Fibroblast of pulmonary artery (primary cell): ENCODE measurements at regions not wholly inside any gene's neighbourhood (a gene's known extent, or its start where the extent isn't known, plus 50 kb on each side); places are given as distances from the start of the nearest gene placed in this dataset.

Experiments used
- DNase-seq: peaks from one replicate; pipeline ENCODE4 v3.0.0-alpha.2; 2010; ENCODE audit warnings: low read depth
- H3K4me3 ChIP-seq: replicated peaks from 2 replicates; pipeline ENCODE4 v1.5.1; 2011; ENCODE audit warnings: low read depth, mild to moderate bottlenecking, control low read depth, low read length, moderate library complexity
- TF ChIP-seq, protein P1 (sequence below): IDR thresholded peaks from 2 replicates; pipeline ENCODE4 v1.5.1; 2011; ENCODE audit warnings: mild to moderate bottlenecking, control low read depth, low read length, inconsistent platforms; ENCODE audit errors: missing control alignments

DNA sequence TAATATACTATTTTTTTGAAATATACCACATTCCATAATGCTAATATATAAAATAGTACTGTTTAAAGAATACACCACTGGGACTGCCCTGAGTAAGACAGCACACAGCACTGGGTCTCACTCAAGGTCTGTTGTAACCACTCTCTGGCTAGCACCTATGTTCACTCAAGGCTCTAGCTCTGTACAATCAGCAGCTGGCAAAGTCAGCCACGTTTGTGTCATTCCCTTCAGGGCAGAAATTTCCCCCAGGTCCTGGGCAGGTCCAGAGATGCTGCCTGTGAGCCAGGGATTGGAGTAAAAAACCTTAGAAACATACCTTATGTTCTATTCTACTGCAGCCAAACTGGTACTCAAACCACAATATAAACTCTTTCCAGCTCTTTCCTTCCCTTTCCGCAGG, 1160.2 kb upstream of the ADGRL3 start:
- no peak overlapping the region for H3K4me3 ChIP-seq
- TF ChIP-seq, protein P1, sequence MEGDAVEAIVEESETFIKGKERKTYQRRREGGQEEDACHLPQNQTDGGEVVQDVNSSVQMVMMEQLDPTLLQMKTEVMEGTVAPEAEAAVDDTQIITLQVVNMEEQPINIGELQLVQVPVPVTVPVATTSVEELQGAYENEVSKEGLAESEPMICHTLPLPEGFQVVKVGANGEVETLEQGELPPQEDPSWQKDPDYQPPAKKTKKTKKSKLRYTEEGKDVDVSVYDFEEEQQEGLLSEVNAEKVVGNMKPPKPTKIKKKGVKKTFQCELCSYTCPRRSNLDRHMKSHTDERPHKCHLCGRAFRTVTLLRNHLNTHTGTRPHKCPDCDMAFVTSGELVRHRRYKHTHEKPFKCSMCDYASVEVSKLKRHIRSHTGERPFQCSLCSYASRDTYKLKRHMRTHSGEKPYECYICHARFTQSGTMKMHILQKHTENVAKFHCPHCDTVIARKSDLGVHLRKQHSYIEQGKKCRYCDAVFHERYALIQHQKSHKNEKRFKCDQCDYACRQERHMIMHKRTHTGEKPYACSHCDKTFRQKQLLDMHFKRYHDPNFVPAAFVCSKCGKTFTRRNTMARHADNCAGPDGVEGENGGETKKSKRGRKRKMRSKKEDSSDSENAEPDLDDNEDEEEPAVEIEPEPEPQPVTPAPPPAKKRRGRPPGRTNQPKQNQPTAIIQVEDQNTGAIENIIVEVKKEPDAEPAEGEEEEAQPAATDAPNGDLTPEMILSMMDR, result no peak

DNA sequence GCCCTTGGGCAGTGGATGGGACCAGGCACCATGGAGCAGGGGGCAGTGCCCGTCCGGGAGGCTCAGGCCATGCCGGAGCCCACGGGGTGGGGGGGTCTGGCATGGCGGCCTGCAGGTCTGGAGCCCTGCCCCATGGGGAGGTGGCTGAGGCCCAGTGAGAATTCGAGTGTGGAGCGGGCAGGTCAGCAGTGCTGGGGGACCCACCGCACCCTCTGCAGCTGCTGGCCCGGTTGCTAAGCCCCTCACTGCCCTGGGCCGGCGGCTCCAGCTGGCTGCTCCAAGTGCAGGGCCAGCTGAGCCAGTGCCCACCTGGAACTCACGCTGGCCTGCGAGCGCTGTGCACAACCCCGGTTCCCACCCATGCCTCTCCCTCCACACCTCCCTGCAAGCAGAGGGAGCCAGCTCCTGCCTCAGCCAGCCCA, 1157.9 kb upstream of the ADGRL3 start:
- TF ChIP-seq, protein P1, result no peak
- no peak overlapping the region for H3K4me3 ChIP-seq
- no peak for DNase-seq

More for the DNA sequence above, 1160.2 kb upstream of the ADGRL3 start:
- DNase-seq, result no peak

DNA sequence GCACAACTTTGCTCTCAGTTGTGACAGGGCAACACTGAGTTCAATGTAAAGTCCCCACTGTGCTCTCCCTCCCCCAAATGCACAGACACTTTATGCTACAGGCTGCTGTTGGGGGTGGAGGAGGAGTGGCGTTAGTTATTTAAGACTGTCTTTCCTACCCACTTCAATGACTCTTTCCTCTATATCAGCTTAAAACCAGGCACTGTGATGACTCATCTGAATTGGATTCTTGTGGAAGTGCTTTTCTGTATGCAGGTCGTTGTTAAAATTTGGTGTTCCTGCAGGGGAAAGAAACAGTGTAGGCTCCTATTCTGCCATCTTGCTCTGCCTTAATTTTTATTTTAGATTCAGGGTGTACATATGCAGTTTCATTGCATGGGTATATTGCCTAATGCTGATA, 1157.2 kb upstream of the ADGRL3 start:
- no peak overlapping the region for H3K4me3 ChIP-seq
- TF ChIP-seq, protein P1, result no peak
- DNase-seq, result no peak

DNA sequence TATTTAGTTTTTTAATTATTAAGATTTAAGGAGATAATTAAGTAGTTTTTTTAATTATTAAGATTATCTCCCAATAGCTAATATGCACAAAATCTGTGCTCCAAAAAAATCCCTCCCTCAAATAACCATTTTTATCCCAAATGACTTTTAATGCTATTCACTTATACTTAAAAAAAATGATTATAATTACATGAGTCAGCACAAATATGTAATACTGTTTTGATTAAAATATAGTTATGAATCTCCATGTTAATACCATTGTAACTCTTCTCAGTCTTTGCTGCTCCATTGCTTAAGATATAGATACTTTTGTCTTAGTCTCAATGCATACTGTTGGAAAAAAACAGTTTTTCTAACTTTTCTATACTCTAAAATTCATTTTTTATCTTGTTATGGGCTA, 1121.1 kb upstream of the ADGRL3 start:
- H3K4me3 ChIP-seq, result no peak overlapping the region
- DNase-seq, result no peak
- TF ChIP-seq, protein P1, result no peak

DNA sequence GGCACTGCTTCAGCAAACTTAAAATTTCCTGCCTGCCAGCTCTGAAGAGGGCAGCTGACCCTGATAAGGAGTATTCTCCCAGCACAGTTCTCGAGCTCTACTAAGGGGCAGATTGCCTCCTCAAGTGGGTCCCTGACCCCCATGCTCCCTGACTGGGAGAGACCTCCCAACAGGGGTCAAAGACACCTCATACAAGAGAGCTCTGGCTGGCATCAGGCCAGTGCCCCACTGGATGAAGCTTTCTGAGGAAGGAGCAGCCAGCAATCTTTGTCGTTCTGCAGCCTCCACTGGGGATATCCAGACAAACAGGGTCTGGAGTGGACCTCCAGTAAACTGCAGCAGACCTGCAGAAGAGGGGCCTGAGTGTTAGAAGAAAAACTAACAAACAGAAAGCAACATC, 1118.3 kb upstream of the ADGRL3 start:
- TF ChIP-seq, protein P1, result no peak
- no peak for DNase-seq
- H3K4me3 ChIP-seq, result no peak overlapping the region

DNA sequence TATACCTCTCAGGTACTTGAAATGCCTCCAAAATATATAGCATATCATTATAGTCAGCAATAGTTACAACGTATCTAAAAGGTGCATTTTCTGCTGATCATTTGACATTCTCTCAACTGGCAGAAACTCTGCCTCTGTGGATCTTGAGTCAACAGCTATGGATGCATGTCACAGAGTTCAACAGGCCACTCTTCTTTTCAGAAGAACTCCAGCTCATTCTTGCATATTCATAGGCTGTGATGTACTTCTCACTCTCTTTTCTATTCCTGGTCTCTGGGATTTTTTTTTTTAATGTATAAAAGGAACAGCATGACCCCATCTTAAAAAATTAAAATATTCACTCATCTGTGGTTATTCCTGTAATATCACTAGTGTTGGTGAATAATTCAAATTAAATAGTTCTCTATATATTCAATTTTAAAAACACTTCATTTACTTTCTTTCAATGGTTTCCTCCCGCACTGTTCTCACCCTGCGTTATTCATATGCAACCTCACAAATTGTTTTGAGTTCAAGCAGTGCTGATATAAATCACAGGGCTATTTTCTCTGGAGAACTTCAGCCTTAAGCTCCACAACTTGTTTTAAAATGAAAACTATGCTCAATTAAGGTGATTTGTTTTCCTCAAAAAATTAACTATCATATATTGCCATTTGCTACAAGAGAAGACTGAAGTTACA, 1111.2 kb upstream of the ADGRL3 start:
- no peak for DNase-seq
- TF ChIP-seq, protein P1, result no peak

More for the DNA sequence above, 1111.2 kb upstream of the ADGRL3 start:
- H3K4me3 ChIP-seq, result no peak overlapping the region
